ENCODE measurements at regions not wholly inside any gene's neighbourhood (a gene's known extent, or its start where the extent isn't known, plus 50 kb on each side); places are given as distances from the start of the nearest gene placed in this dataset.

DNA sequence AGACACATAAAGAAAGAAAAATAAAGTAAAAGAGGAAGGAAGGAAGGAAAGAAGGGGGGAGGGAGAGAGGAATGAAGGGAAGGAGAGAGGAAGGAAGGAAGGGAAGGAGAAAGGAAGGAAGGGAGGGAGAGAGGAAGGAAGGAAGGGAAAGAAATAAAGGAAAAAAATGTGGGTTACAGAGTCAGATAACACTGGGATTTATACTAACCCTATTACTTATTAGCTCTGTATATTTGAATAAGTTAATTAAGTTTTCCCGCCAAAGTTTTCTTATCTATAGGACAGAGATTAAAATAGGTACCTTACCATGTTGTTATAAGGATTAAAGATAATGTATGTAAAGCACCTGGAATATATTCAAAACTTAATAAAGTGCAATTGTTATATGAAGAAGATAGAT, 439.3 kb upstream of the KCNMB2 start:
- no TSS peak for BruUV-seq (replicated peaks)
- Histone ChIP-seq H3K4me2 (ENCODE audit: low read length) (no peak overlapping the region), H3K9me2 (replicated peaks; ENCODE audit: low read length) (no peaks in the 10 kb centered on the region), H3K4me3 (ENCODE audit: low read length) (no peak overlapping the region), H3K4me1 (ENCODE audit: insufficient read depth, low read length) (no peaks in the 10 kb centered on the region), H3K79me2 (ENCODE audit: low read length) (no peaks in the 10 kb centered on the region), H3K36me3 (ENCODE audit: low read depth, low read length) (no peaks in the 10 kb centered on the region), H3K27me3 (ENCODE audit: low read length) (no peaks in the 10 kb centered on the region), H3F3A (ENCODE audit: low read length, unreplicated experiment) (no peaks in the 10 kb centered on the region), H2AFZ (ENCODE audit: low read length) (no peak overlapping the region), H3K27ac (ENCODE audit: low read length) (no peak overlapping the region), H3K9ac (ENCODE audit: low read length) (no peak overlapping the region), H4K20me1 (ENCODE audit: low read length) (no peaks in the 10 kb centered on the region), H3K9me3 (ENCODE audit: low read length) (no peaks in the 10 kb centered on the region)
- POLR2A ChIA-PET (ENCODE audit: unreplicated experiment) = no interaction called here
- TF ChIP-seq EZH2 (IDR thresholded peaks at IDR 0.05; ENCODE audit: low read length, unreplicated experiment) (no peak), EZH2phosphoT487 (IDR thresholded peaks at IDR 0.05; ENCODE audit: borderline replicate concordance, low read length) (no peak)
- TF ChIP-seq, protein P1, sequence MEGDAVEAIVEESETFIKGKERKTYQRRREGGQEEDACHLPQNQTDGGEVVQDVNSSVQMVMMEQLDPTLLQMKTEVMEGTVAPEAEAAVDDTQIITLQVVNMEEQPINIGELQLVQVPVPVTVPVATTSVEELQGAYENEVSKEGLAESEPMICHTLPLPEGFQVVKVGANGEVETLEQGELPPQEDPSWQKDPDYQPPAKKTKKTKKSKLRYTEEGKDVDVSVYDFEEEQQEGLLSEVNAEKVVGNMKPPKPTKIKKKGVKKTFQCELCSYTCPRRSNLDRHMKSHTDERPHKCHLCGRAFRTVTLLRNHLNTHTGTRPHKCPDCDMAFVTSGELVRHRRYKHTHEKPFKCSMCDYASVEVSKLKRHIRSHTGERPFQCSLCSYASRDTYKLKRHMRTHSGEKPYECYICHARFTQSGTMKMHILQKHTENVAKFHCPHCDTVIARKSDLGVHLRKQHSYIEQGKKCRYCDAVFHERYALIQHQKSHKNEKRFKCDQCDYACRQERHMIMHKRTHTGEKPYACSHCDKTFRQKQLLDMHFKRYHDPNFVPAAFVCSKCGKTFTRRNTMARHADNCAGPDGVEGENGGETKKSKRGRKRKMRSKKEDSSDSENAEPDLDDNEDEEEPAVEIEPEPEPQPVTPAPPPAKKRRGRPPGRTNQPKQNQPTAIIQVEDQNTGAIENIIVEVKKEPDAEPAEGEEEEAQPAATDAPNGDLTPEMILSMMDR (conservative IDR thresholded peaks at IDR 0.05; ENCODE audit: low read depth, low read length) = no peak
- intact Hi-C loops (cut with micrococcal nuclease) = no loop called here
- ATAC-seq = no peak
- CTCF ChIA-PET = no interaction called here
- no peak for DNase-seq

DNA sequence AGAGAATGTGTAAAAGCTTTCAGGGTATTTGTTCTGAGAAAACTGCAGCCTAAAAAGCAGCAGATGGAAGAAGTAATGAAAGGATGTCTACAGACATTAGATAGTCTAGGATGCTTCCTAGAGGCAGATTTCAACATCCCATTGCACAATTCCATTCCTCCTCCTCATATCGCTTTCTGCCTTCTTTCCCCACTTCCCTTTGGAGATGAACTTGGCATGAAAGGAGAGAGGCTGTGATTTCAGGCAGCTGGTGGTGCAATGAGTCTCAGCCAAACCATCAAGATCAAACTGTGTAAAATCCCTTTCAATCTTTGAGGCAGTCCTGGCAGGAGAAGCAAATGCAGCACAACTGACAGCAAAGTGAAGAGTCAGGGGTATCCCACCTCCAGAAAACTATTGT, 438.7 kb upstream of the KCNMB2 start:
- TF ChIP-seq EZH2phosphoT487 (IDR thresholded peaks at IDR 0.05; ENCODE audit: borderline replicate concordance, low read length) = no peak
- TF ChIP-seq, protein P1 (conservative IDR thresholded peaks at IDR 0.05; ENCODE audit: low read depth, low read length) = no peak
- TF ChIP-seq EZH2 (IDR thresholded peaks at IDR 0.05; ENCODE audit: low read length, unreplicated experiment) = no peak
- ChIA-PET CTCF (no interaction called here), POLR2A (ENCODE audit: unreplicated experiment) (no interaction called here)
- H3K4me2 ChIP-seq (ENCODE audit: low read length) = no peak overlapping the region
- H3K27me3 ChIP-seq (ENCODE audit: low read length) = no peaks in the 10 kb centered on the region
- H3K9ac ChIP-seq (ENCODE audit: low read length) = no peak overlapping the region
- H3K4me3 ChIP-seq (ENCODE audit: low read length) = no peak overlapping the region
- H3F3A ChIP-seq (ENCODE audit: low read length, unreplicated experiment) = no peaks in the 10 kb centered on the region
- no peak overlapping the region for H3K27ac ChIP-seq (ENCODE audit: low read length)
- H3K4me1 ChIP-seq (ENCODE audit: insufficient read depth, low read length) = no peaks in the 10 kb centered on the region
- no peak overlapping the region for H2AFZ ChIP-seq (ENCODE audit: low read length)
- H3K36me3 ChIP-seq (ENCODE audit: low read depth, low read length) = no peaks in the 10 kb centered on the region
- H4K20me1 ChIP-seq (ENCODE audit: low read length) = no peaks in the 10 kb centered on the region
- H3K9me2 ChIP-seq (replicated peaks; ENCODE audit: low read length) = no peaks in the 10 kb centered on the region
- intact Hi-C loops (cut with micrococcal nuclease) = no loop called here
- H3K9me3 ChIP-seq (ENCODE audit: low read length) = no peaks in the 10 kb centered on the region
- H3K79me2 ChIP-seq (ENCODE audit: low read length) = no peaks in the 10 kb centered on the region
- BruUV-seq (replicated peaks) = no TSS peak
- no peak for DNase-seq
- ATAC-seq = no peak

DNA sequence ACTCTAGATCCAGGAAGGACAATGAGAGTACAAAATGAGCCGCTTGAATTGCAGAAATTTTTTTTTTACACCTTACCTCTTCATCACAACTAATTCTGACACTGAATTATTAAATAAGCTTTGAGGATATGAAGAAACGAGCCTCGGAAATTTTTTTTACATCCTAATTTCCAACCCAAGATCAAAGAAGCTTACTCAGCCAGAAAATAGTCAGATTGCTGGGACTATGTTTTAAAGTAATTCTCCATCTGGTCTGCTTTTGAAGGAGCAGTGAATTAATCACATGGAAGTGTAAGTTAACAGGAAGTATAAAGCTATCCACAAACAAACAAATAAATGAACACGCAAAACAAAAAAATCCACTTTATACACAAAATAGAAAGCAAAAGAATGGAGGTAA, 437.0 kb upstream of the KCNMB2 start:
- no peaks in the 10 kb centered on the region for H3F3A ChIP-seq (ENCODE audit: low read length, unreplicated experiment)
- ChIA-PET CTCF (no interaction called here), POLR2A (ENCODE audit: unreplicated experiment) (no interaction called here)
- no peaks in the 10 kb centered on the region for H3K9me2 ChIP-seq (replicated peaks; ENCODE audit: low read length)
- no peaks in the 10 kb centered on the region for H3K36me3 ChIP-seq (ENCODE audit: low read depth, low read length)
- H3K27ac ChIP-seq (ENCODE audit: low read length) = no peak overlapping the region
- no TSS peak for BruUV-seq (replicated peaks)
- no peak overlapping the region for H2AFZ ChIP-seq (ENCODE audit: low read length)
- no peaks in the 10 kb centered on the region for H3K4me1 ChIP-seq (ENCODE audit: insufficient read depth, low read length)
- H3K27me3 ChIP-seq (ENCODE audit: low read length) = no peaks in the 10 kb centered on the region
- no peak for ATAC-seq
- no peak for TF ChIP-seq EZH2 (IDR thresholded peaks at IDR 0.05; ENCODE audit: low read length, unreplicated experiment)
- no peak for TF ChIP-seq EZH2phosphoT487 (IDR thresholded peaks at IDR 0.05; ENCODE audit: borderline replicate concordance, low read length)
- TF ChIP-seq, protein P1 (conservative IDR thresholded peaks at IDR 0.05; ENCODE audit: low read depth, low read length) = no peak
- H3K9ac ChIP-seq (ENCODE audit: low read length) = no peak overlapping the region
- H3K9me3 ChIP-seq (ENCODE audit: low read length) = no peaks in the 10 kb centered on the region
- no peaks in the 10 kb centered on the region for H3K79me2 ChIP-seq (ENCODE audit: low read length)
- intact Hi-C loops (cut with micrococcal nuclease) = no loop called here
- no peak for DNase-seq
- no peak overlapping the region for H3K4me2 ChIP-seq (ENCODE audit: low read length)
- H3K4me3 ChIP-seq (ENCODE audit: low read length) = no peak overlapping the region
- no peaks in the 10 kb centered on the region for H4K20me1 ChIP-seq (ENCODE audit: low read length)

All from PC-3 (cell line).